Mucosa of descending colon (tissue), 3 donors: ENCODE measurements at regions not wholly inside any gene's neighbourhood (a gene's known extent, or its start where the extent isn't known, plus 50 kb on each side); places are given as distances from the start of the nearest gene placed in this dataset.

Experiments used
- ATAC-seq: fragments of 200-7000 bp; cut with Tn5 transposase; one replicate; pipeline ENCODE4 v1.9.1; 2020; ENCODE audit warnings: mild to moderate bottlenecking, moderate library complexity
- DNase-seq, 3 donors: peaks; one replicate each; pipeline ENCODE4 v3.0.0-alpha.2; 2020
- H3K36me3 ChIP-seq: fragments of 200-600 bp; one replicate; pipeline ENCODE4 v1.8.0; 2021; ENCODE audit warnings: low read depth, mild to moderate bottlenecking
- H3K4me1 ChIP-seq: fragments of 200-600 bp; one replicate; pipeline ENCODE4 v1.8.0; 2021; ENCODE audit warnings: low read depth, mild to moderate bottlenecking
- H3K4me3 ChIP-seq: fragments of 200-600 bp; one replicate; pipeline ENCODE4 v1.8.0; 2021; ENCODE audit warnings: mild to moderate bottlenecking
- H3K9me3 ChIP-seq: fragments of 200-600 bp; one replicate; pipeline ENCODE4 v1.8.0; 2021; ENCODE audit warnings: mild to moderate bottlenecking
- intact Hi-C, 2 donors: fragments of 100-400 bp; cut with DNase I in 1 of 2; cut with micrococcal nuclease in 1 of 2; formaldehyde crosslinking; loops; one replicate each; pipeline versions ENCODE4 v1.11.0 to v1.11.1; 2022; cut with DNase I, micrococcal nuclease
- TF ChIP-seq, protein P1 (sequence below): fragments of 200-600 bp; IDR thresholded peaks from one replicate; pipeline ENCODE4 v1.8.0; 2022; ENCODE audit warnings: antibody characterized with exemption, mild to moderate bottlenecking
- donor health status: DM: no; HTN: no; CAD: no; lungs with moderate emphysema.
- donor health status: DM: no; HTN: no; CAD: no.
- donor health status: DM: no; HTN: yes; CAD: no.

DNA sequence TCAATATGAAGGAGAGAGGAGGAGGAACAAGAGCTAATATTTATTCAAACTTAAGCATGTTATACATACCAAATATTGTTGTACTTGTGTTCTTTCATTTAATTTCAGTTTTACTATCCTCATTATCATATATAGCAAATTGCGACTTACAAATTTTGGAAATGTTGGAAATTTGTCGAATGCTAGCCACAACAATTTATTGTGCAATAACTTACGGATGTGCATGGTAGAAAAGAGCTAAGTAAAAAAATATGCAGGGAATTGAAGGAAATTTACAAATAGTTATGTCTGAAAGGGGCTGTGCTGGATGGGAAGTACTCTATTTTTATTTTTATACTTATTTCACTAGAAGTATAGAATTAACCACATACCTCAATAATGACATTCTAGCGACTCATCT is 376.3 kb downstream of the PCDH20 start:
- Histone ChIP-seq H3K36me3 (no peaks in the 10 kb centered on the region), H3K4me1 (no peaks in the 10 kb centered on the region), H3K4me3 (no peak overlapping the region), H3K9me3 (no peaks in the 10 kb centered on the region)
- ATAC-seq (no peak), DNase-seq (no peak)
- TF ChIP-seq, protein P1, sequence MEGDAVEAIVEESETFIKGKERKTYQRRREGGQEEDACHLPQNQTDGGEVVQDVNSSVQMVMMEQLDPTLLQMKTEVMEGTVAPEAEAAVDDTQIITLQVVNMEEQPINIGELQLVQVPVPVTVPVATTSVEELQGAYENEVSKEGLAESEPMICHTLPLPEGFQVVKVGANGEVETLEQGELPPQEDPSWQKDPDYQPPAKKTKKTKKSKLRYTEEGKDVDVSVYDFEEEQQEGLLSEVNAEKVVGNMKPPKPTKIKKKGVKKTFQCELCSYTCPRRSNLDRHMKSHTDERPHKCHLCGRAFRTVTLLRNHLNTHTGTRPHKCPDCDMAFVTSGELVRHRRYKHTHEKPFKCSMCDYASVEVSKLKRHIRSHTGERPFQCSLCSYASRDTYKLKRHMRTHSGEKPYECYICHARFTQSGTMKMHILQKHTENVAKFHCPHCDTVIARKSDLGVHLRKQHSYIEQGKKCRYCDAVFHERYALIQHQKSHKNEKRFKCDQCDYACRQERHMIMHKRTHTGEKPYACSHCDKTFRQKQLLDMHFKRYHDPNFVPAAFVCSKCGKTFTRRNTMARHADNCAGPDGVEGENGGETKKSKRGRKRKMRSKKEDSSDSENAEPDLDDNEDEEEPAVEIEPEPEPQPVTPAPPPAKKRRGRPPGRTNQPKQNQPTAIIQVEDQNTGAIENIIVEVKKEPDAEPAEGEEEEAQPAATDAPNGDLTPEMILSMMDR: no peak
- intact Hi-C loops: no loop called here

DNA sequence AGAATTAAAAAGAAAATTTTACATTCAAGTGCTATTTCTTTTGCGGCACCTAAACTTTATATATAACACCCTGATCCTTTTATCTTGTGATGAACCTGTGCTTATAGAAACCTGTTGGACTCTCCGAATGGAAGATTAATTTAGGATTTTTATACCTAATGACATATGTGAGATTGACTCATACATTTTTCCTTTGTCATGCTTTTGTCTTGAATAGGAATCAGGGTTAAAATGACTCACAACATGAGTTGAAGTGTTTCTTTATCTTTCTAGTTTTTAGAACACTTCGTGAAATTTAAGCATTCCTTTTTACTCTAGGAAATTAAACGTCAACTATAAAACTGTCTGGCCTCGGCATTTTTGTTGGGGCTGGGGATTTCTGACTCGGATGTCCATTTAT is 378.9 kb downstream of the PCDH20 start:
- intact Hi-C loops: no loop called here
- no peak for ATAC-seq

DNA sequence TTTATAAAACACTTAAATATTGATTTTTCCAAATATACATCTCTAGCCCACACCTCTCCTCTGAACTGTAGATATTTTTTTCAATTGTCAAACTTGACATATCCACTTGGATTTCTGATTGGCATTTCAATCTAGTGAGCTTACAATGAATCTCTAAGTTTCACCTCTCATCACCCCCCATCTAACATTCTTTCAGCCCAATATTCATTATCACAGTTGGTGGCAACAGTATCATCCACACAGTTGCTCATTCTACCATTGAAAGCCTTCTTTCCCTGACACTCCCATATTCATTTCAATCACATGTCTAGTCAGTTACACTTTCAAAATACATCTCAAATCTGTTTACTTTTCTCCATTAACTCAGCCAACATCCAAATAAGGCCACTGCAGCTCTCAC is 385.2 kb downstream of the PCDH20 start:
- Histone ChIP-seq H3K4me1 (no peaks in the 10 kb centered on the region), H3K9me3 (no peaks in the 10 kb centered on the region), H3K4me3 (no peak overlapping the region), H3K36me3 (no peaks in the 10 kb centered on the region)
- no peak for ATAC-seq
- intact Hi-C loops: no loop called here
- TF ChIP-seq, protein P1: no peak
- no peak for DNase-seq

More for the DNA sequence above, 378.9 kb downstream of the PCDH20 start:
- TF ChIP-seq, protein P1: no peak
- H3K4me3 ChIP-seq: no peak overlapping the region
- no peak for DNase-seq
- no peaks in the 10 kb centered on the region for H3K9me3 ChIP-seq
- no peaks in the 10 kb centered on the region for H3K4me1 ChIP-seq
- no peaks in the 10 kb centered on the region for H3K36me3 ChIP-seq

- no peak for ATAC-seq
- intact Hi-C loops: no loop called here
- TF ChIP-seq, protein P1: no peak
- no peaks in the 10 kb centered on the region for H3K4me1 ChIP-seq
- no peak for DNase-seq
- no peak overlapping the region for H3K4me3 ChIP-seq
- no peaks in the 10 kb centered on the region for H3K9me3 ChIP-seq
- no peaks in the 10 kb centered on the region for H3K36me3 ChIP-seq
Measured at GRCh38 chr13:61029064-61029463, 386.6 kb downstream of the PCDH20 start.

GRCh38 chr13:61024046-61024445 is 391.6 kb downstream of the PCDH20 start:
- intact Hi-C loops: no loop called here
- no peak for DNase-seq
- TF ChIP-seq, protein P1: no peak

GRCh38 chr13:61021838-61022237 is 393.8 kb downstream of the PCDH20 start:
- TF ChIP-seq, protein P1: no peak
- intact Hi-C loops: no loop called here
- Histone ChIP-seq H3K4me3 (no peak overlapping the region), H3K36me3 (no peaks in the 10 kb centered on the region), H3K4me1 (no peaks in the 10 kb centered on the region), H3K9me3 (no peaks in the 10 kb centered on the region)
- DNase-seq (no peak), ATAC-seq (no peak)

More at GRCh38 chr13:61024046-61024445, 391.6 kb downstream of the PCDH20 start:
- H3K9me3 ChIP-seq: no peaks in the 10 kb centered on the region
- no peak for ATAC-seq
- H3K36me3 ChIP-seq: no peaks in the 10 kb centered on the region
- H3K4me3 ChIP-seq: no peak overlapping the region
- H3K4me1 ChIP-seq: no peaks in the 10 kb centered on the region
